DOHH2 (cell line): ENCODE measurements at regions not wholly inside any gene's neighbourhood (a gene's known extent, or its start where the extent isn't known, plus 50 kb on each side); places are given as distances from the start of the nearest gene placed in this dataset.

Source experiments
- EZH2phosphoT487 ChIP-seq: fragments of 200-600 bp; sonication (generic); IDR thresholded peaks from 2 replicates; pipeline ENCODE4 v1.6.1; 2017; ENCODE audit warnings: borderline replicate concordance, mild to moderate bottlenecking, antibody characterized with exemption, low read length, moderate library complexity, mixed read lengths
- TF ChIP-seq, protein P1 (sequence below): fragments of 200-600 bp; sonication (generic); IDR thresholded peaks from one replicate; pipeline ENCODE4 v1.5.1; 2014; ENCODE audit warnings: antibody characterized with exemption, mild to moderate bottlenecking, low read depth, low read length; ENCODE audit not compliant: poor library complexity, severe bottlenecking

- TF ChIP-seq, protein P1, sequence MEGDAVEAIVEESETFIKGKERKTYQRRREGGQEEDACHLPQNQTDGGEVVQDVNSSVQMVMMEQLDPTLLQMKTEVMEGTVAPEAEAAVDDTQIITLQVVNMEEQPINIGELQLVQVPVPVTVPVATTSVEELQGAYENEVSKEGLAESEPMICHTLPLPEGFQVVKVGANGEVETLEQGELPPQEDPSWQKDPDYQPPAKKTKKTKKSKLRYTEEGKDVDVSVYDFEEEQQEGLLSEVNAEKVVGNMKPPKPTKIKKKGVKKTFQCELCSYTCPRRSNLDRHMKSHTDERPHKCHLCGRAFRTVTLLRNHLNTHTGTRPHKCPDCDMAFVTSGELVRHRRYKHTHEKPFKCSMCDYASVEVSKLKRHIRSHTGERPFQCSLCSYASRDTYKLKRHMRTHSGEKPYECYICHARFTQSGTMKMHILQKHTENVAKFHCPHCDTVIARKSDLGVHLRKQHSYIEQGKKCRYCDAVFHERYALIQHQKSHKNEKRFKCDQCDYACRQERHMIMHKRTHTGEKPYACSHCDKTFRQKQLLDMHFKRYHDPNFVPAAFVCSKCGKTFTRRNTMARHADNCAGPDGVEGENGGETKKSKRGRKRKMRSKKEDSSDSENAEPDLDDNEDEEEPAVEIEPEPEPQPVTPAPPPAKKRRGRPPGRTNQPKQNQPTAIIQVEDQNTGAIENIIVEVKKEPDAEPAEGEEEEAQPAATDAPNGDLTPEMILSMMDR: no peak
- TF ChIP-seq EZH2phosphoT487: no peak
Measured at GRCh38 chr9:113818391-113818790, 57.7 kb upstream of the ZNF618 start.
